ENCODE measurements at regions not wholly inside any gene's neighbourhood (a gene's known extent, or its start where the extent isn't known, plus 50 kb on each side); places are given as distances from the start of the nearest gene placed in this dataset.

GRCh38 chr2:128439791-128440665, 121.4 kb upstream of the HS6ST1 start:
- H3K36me3 ChIP-seq (ENCODE audit: low read depth): no peaks in the 10 kb centered on the region
- H3K27me3 ChIP-seq (ENCODE audit: insufficient read depth, low read depth): no peaks in the 10 kb centered on the region
- no peak overlapping the region for H3K4me2 ChIP-seq
- no peak overlapping the region for H3K4me3 ChIP-seq
- no peak overlapping the region for H2AFZ ChIP-seq
- no TSS peak for BruUV-seq (replicated peaks)
- H3K4me1 ChIP-seq (replicated peaks; ENCODE audit: insufficient read depth): 0 out of 2 replicates have a peak, but pooled peaks cover 5% of the 10 kb centered on the region
- no peaks in the 10 kb centered on the region for H3F3A ChIP-seq (ENCODE audit: insufficient read depth, low read depth)
- H3K79me2 ChIP-seq (ENCODE audit: low read depth): no peaks in the 10 kb centered on the region
- no peaks in the 10 kb centered on the region for H4K20me1 ChIP-seq (ENCODE audit: insufficient read depth)
- H3K27ac ChIP-seq: no peak overlapping the region
- POLR2A ChIA-PET (ENCODE audit: unreplicated experiment): no interaction called here
- intact Hi-C loops (cut with micrococcal nuclease; ENCODE audit: unreplicated experiment): no loop called here
- TF ChIP-seq CTCF (conservative IDR thresholded peaks at IDR 0.05) (no peak), EZH2 (IDR thresholded peaks at IDR 0.05; ENCODE audit: low read depth) (no peak)
- CTCF ChIA-PET: no interaction called here
- DNase-seq: no peak
- H3K9me3 ChIP-seq (ENCODE audit: insufficient read depth, low read depth): no peaks in the 10 kb centered on the region
- H3K9me2 ChIP-seq (ENCODE audit: insufficient read depth): no peaks in the 10 kb centered on the region

- intact Hi-C loops (cut with micrococcal nuclease; ENCODE audit: unreplicated experiment): no loop called here
- no peak overlapping the region for H3K4me3 ChIP-seq
- no peaks in the 10 kb centered on the region for H4K20me1 ChIP-seq (ENCODE audit: insufficient read depth)
- H3K27me3 ChIP-seq (ENCODE audit: insufficient read depth, low read depth): no peaks in the 10 kb centered on the region
- no peak overlapping the region for H3K4me2 ChIP-seq
- H3K9me3 ChIP-seq (ENCODE audit: insufficient read depth, low read depth): no peaks in the 10 kb centered on the region
- no peak overlapping the region for H2AFZ ChIP-seq
- POLR2A ChIA-PET (ENCODE audit: unreplicated experiment): no interaction called here
- H3K4me1 ChIP-seq (replicated peaks; ENCODE audit: insufficient read depth): 0 out of 2 replicates have a peak, but pooled peaks cover 5% of the 10 kb centered on the region
- CTCF ChIA-PET: no interaction called here
- no peaks in the 10 kb centered on the region for H3K9me2 ChIP-seq (ENCODE audit: insufficient read depth)
- no peak overlapping the region for H3K27ac ChIP-seq
- H3F3A ChIP-seq (ENCODE audit: insufficient read depth, low read depth): no peaks in the 10 kb centered on the region
- H3K36me3 ChIP-seq (ENCODE audit: low read depth): no peaks in the 10 kb centered on the region
- TF ChIP-seq CTCF (conservative IDR thresholded peaks at IDR 0.05): no peak
- TF ChIP-seq EZH2 (IDR thresholded peaks at IDR 0.05; ENCODE audit: low read depth): no peak
- BruUV-seq (replicated peaks): no TSS peak
- no peak for DNase-seq
- H3K79me2 ChIP-seq (ENCODE audit: low read depth): no peaks in the 10 kb centered on the region
Observed at GRCh38 chr2:128440666-128441340, 122.1 kb upstream of the HS6ST1 start.

GRCh38 chr2:128441341-128442052, 122.8 kb upstream of the HS6ST1 start:
- Histone ChIP-seq H3K4me3 (no peak overlapping the region), H3K27ac (no peak overlapping the region), H3K27me3 (ENCODE audit: insufficient read depth, low read depth) (no peaks in the 10 kb centered on the region), H3K36me3 (ENCODE audit: low read depth) (no peaks in the 10 kb centered on the region), H4K20me1 (ENCODE audit: insufficient read depth) (no peaks in the 10 kb centered on the region), H3K4me2 (no peak overlapping the region), H3K4me1 (replicated peaks; ENCODE audit: insufficient read depth) (0 out of 2 replicates have a peak, but pooled peaks cover 5% of the 10 kb centered on the region), H3F3A (ENCODE audit: insufficient read depth, low read depth) (no peaks in the 10 kb centered on the region), H3K9me2 (ENCODE audit: insufficient read depth) (no peaks in the 10 kb centered on the region), H3K9me3 (ENCODE audit: insufficient read depth, low read depth) (no peaks in the 10 kb centered on the region), H2AFZ (no peak overlapping the region), H3K79me2 (ENCODE audit: low read depth) (no peaks in the 10 kb centered on the region)
- DNase-seq: no peak
- no peak for TF ChIP-seq EZH2 (IDR thresholded peaks at IDR 0.05; ENCODE audit: low read depth)
- TF ChIP-seq CTCF (conservative IDR thresholded peaks at IDR 0.05): no peak
- intact Hi-C loops (cut with micrococcal nuclease; ENCODE audit: unreplicated experiment): no loop called here
- BruUV-seq (replicated peaks): no TSS peak
- POLR2A ChIA-PET (ENCODE audit: unreplicated experiment): no interaction called here
- CTCF ChIA-PET: no interaction called here
